ENCODE measurements at regions not wholly inside any gene's neighbourhood (a gene's known extent, or its start where the extent isn't known, plus 50 kb on each side); places are given as distances from the start of the nearest gene placed in this dataset.

DNA sequence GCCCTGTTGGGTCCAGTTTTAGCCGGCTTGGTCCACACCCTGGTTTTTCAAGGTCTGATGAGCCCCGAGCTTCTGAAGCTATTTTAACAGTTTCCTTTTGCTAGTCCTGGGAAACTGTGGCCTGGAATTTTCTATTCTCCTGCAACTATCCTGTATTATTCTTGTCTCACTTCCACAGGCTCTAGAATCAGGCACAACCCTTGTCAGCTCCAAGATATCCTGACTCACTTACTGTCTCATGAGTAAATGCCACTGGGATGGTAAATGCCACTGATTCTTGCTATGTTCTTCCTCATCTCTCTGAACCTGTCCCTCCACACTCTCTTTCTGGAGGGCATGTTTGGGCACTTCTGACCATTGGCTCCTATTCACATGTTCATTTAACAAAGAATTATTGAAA lies 611.5 kb upstream of the IGFBP3 start:
- Histone ChIP-seq H3K9me3 (ENCODE audit: control insufficient read depth in 4 of 4, low read length in 3 of 4) (peaks cover 0 to 9% (median 1%) of the 10 kb centered on the region in 4 donors), H3K9ac (ENCODE audit: low read depth in 1 of 2, low read length in 2 of 2) (no peak overlapping the region), H3K4me3 (ENCODE audit: low read depth in 1 of 3, low read length in 3 of 3) (no peak overlapping the region), H3K27me3 (ENCODE audit: control insufficient read depth in 4 of 4, insufficient read depth in 4 of 4, low read length in 3 of 4) (no peaks in the 10 kb centered on the region), H3K36me3 (ENCODE audit: control insufficient read depth in 4 of 4, insufficient read depth in 3 of 4, low read depth in 1 of 4, low read length in 3 of 4) (no peaks in the 10 kb centered on the region), H3K27ac (ENCODE audit: low read depth in 1 of 2, low read length in 2 of 2) (no peak overlapping the region), H3K4me1 (ENCODE audit: control insufficient read depth in 4 of 4, insufficient read depth in 4 of 4, low read length in 3 of 4) (no peaks in the 10 kb centered on the region)
- 87% methylated on average over 2 of the region's 2 CpGs for WGBS
- DNase-seq (ENCODE audit: low spot score): no peak
- TF ChIP-seq YY1 (IDR thresholded peaks at IDR 0.05): no peak
- TF ChIP-seq SP1 (IDR thresholded peaks at IDR 0.05): no peak
- TF ChIP-seq HNF4G (IDR thresholded peaks at IDR 0.05): no peak
- no peak for TF ChIP-seq RAD21 (IDR thresholded peaks at IDR 0.05)
- TF ChIP-seq RXRA (IDR thresholded peaks at IDR 0.05): no peak
- no peak for TF ChIP-seq NR2F2 (IDR thresholded peaks at IDR 0.05)
- TF ChIP-seq, protein P1, sequence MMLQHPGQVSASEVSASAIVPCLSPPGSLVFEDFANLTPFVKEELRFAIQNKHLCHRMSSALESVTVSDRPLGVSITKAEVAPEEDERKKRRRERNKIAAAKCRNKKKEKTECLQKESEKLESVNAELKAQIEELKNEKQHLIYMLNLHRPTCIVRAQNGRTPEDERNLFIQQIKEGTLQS (IDR thresholded peaks at IDR 0.05): no peak
- TF ChIP-seq, protein P2, sequence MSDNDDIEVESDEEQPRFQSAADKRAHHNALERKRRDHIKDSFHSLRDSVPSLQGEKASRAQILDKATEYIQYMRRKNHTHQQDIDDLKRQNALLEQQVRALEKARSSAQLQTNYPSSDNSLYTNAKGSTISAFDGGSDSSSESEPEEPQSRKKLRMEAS (IDR thresholded peaks at IDR 0.05): no peak
- no peak for TF ChIP-seq FOXA2 (IDR thresholded peaks at IDR 0.05)
- no peak for TF ChIP-seq JUND (IDR thresholded peaks at IDR 0.05)
- no peak for TF ChIP-seq FOXA1 (IDR thresholded peaks at IDR 0.05)
- no peak for TF ChIP-seq EGR1 (IDR thresholded peaks at IDR 0.05; ENCODE audit: low read depth in 2 of 2)
- TF ChIP-seq GABPA (IDR thresholded peaks at IDR 0.05 in 1 of 2, conservative IDR thresholded peaks at IDR 0.05 in 1 of 2): no peak
- TF ChIP-seq, protein P3, sequence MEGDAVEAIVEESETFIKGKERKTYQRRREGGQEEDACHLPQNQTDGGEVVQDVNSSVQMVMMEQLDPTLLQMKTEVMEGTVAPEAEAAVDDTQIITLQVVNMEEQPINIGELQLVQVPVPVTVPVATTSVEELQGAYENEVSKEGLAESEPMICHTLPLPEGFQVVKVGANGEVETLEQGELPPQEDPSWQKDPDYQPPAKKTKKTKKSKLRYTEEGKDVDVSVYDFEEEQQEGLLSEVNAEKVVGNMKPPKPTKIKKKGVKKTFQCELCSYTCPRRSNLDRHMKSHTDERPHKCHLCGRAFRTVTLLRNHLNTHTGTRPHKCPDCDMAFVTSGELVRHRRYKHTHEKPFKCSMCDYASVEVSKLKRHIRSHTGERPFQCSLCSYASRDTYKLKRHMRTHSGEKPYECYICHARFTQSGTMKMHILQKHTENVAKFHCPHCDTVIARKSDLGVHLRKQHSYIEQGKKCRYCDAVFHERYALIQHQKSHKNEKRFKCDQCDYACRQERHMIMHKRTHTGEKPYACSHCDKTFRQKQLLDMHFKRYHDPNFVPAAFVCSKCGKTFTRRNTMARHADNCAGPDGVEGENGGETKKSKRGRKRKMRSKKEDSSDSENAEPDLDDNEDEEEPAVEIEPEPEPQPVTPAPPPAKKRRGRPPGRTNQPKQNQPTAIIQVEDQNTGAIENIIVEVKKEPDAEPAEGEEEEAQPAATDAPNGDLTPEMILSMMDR (IDR thresholded peaks at IDR 0.05; ENCODE audit: low read depth, low read length, missing input control): no peak
- TF ChIP-seq, protein P4, sequence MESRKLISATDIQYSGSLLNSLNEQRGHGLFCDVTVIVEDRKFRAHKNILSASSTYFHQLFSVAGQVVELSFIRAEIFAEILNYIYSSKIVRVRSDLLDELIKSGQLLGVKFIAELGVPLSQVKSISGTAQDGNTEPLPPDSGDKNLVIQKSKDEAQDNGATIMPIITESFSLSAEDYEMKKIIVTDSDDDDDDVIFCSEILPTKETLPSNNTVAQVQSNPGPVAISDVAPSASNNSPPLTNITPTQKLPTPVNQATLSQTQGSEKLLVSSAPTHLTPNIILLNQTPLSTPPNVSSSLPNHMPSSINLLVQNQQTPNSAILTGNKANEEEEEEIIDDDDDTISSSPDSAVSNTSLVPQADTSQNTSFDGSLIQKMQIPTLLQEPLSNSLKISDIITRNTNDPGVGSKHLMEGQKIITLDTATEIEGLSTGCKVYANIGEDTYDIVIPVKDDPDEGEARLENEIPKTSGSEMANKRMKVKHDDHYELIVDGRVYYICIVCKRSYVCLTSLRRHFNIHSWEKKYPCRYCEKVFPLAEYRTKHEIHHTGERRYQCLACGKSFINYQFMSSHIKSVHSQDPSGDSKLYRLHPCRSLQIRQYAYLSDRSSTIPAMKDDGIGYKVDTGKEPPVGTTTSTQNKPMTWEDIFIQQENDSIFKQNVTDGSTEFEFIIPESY (IDR thresholded peaks at IDR 0.05): no peak
- TF ChIP-seq, protein P5, sequence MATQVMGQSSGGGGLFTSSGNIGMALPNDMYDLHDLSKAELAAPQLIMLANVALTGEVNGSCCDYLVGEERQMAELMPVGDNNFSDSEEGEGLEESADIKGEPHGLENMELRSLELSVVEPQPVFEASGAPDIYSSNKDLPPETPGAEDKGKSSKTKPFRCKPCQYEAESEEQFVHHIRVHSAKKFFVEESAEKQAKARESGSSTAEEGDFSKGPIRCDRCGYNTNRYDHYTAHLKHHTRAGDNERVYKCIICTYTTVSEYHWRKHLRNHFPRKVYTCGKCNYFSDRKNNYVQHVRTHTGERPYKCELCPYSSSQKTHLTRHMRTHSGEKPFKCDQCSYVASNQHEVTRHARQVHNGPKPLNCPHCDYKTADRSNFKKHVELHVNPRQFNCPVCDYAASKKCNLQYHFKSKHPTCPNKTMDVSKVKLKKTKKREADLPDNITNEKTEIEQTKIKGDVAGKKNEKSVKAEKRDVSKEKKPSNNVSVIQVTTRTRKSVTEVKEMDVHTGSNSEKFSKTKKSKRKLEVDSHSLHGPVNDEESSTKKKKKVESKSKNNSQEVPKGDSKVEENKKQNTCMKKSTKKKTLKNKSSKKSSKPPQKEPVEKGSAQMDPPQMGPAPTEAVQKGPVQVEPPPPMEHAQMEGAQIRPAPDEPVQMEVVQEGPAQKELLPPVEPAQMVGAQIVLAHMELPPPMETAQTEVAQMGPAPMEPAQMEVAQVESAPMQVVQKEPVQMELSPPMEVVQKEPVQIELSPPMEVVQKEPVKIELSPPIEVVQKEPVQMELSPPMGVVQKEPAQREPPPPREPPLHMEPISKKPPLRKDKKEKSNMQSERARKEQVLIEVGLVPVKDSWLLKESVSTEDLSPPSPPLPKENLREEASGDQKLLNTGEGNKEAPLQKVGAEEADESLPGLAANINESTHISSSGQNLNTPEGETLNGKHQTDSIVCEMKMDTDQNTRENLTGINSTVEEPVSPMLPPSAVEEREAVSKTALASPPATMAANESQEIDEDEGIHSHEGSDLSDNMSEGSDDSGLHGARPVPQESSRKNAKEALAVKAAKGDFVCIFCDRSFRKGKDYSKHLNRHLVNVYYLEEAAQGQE (IDR thresholded peaks at IDR 0.05): no peak
- no peak for TF ChIP-seq TAF1 (conservative IDR thresholded peaks at IDR 0.05)

Data from liver (tissue), 8 donors.